GM13977 (cell line): ENCODE measurements at regions not wholly inside any gene's neighbourhood (a gene's known extent, or its start where the extent isn't known, plus 50 kb on each side); places are given as distances from the start of the nearest gene placed in this dataset.

Experiments used
- DNase-seq: peaks from one replicate; pipeline ENCODE4 v3.0.0; 2012; ENCODE audit warnings: low spot score
- in situ Hi-C: fragments of 300-500 bp; cut with MboI; formaldehyde crosslinking; loops from one replicate; pipeline ENCODE4 v1.12.0; 2022; ENCODE audit warnings: low sequenced_read_pairs, low pct_unique_long_range_greater_than_20kb, mixed read lengths, inconsistent platforms; ENCODE audit not compliant: unreplicated experiment
- TF ChIP-seq, protein P1 (sequence below): IDR thresholded peaks from 2 replicates; pipeline ENCODE4 v1.5.1; 2012; ENCODE audit warnings: mild to moderate bottlenecking, control low read depth; ENCODE audit not compliant: insufficient read depth; ENCODE audit errors: extremely low read depth, missing control alignments

DNA sequence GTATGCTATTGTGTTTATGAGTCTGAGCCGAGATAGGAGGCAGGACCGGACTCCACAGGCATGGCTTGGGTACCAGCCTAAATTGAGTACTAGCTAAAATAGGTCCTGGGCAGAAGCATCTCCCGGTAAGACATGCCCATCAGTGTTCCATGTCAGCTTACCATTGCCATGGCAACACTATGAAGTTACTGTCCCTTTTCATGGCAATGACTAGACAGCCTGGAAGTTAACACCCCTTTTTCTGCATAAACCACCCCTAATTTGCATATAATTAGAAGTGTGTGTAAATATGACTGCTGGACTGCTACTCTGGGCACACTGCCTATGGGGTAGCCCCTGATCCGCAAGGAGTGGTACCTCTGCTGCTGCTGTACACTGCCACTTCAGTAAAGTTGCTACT, 1005.1 kb upstream of the FAM98A start:
- TF ChIP-seq, protein P1, sequence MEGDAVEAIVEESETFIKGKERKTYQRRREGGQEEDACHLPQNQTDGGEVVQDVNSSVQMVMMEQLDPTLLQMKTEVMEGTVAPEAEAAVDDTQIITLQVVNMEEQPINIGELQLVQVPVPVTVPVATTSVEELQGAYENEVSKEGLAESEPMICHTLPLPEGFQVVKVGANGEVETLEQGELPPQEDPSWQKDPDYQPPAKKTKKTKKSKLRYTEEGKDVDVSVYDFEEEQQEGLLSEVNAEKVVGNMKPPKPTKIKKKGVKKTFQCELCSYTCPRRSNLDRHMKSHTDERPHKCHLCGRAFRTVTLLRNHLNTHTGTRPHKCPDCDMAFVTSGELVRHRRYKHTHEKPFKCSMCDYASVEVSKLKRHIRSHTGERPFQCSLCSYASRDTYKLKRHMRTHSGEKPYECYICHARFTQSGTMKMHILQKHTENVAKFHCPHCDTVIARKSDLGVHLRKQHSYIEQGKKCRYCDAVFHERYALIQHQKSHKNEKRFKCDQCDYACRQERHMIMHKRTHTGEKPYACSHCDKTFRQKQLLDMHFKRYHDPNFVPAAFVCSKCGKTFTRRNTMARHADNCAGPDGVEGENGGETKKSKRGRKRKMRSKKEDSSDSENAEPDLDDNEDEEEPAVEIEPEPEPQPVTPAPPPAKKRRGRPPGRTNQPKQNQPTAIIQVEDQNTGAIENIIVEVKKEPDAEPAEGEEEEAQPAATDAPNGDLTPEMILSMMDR, result no peak
- no peak for DNase-seq
- in situ Hi-C loops, result no loop called here

DNA sequence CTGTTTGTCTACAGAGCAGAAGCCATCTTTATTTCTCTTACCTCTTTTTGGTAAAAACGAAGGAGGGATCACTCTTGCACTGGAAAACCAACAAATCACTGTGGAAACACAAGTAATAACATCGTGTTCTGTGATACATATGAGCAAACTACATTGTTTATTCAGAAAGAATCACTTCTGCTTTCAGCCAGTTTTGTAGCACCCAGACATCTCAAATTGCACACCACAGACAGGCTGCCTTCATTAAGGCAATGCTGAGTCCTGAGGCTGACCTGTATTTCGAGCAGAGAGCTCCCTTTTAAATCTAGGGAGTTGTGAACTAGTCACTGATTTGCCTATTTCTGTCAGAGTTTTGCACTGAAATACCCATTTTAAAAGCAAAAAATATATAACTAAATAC, 1003.2 kb upstream of the FAM98A start:
- in situ Hi-C loops, result no loop called here
- TF ChIP-seq, protein P1, result no peak
- DNase-seq, result no peak

DNA sequence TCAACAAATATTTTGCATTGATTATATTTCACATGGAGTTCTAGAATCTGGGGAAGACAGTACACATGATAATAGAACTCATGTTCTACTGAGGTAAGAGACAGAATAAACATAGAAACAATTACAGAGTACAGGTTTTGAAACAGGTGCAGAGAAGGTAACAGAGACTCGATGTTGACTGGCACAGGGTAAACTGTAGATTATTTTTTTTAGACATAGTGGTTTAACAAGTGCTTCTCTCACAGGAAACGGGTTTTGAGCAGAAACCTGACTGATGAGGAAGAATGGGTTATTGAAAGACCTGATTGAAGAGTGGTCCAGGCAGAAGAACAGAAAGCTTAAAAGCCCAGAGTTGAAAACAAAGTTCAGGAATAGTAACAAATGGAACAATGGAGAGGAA, 1002.5 kb upstream of the FAM98A start:
- DNase-seq, result no peak
- in situ Hi-C loops, result no loop called here
- TF ChIP-seq, protein P1, result no peak

DNA sequence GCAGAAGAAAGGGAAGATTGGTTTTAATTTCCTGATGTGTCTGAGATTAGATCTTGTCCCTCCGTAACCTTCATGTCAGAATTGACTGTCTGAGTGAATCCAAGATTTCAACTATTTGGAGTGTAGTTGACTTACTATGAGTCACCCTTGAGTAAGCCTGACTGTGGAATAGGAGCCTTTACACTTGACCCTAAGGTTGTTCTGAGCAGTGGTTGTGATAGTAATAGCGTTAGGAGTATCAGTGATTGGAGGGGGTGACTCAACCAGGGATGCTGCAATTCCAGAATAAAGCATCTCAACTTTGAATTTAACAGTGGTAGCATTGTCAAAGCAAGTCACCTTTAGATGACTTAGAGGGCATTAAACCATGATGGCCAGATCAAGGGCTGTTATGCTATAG, 979.5 kb upstream of the FAM98A start:
- in situ Hi-C loops, result no loop called here
- no peak for DNase-seq
- TF ChIP-seq, protein P1, result no peak

DNA sequence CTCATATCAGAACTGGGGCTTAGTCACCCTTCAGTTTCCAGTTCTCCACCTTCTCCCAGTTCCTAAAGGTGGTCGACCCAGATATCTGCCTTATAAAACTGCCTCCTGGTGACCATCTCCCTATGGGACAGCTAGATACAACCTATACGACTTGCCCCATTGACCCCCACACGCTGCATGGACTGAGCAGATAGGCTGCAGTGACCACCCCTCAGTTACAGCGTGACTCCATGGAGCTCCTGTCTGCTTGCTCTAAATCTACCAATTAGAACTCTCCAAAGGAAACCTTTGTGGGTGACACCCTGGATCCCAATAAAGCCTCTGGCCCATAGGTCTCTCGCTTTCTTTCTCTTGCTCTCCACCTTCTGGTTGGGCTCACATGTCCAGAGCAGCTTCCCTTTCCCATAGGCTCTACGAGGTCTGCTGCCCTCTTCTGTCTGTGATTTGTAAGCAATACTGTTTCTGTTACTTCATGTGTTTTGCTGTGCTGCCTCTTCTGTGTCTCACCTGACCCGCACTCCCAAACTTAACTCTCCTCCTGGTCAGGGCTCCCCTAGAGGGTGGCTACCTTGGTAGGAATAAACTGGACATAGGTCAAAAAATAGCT, 971.3 kb upstream of the FAM98A start:
- TF ChIP-seq, protein P1, result peak; percentile 46
- in situ Hi-C loops, result no loop called here
- DNase-seq, result no peak

DNA sequence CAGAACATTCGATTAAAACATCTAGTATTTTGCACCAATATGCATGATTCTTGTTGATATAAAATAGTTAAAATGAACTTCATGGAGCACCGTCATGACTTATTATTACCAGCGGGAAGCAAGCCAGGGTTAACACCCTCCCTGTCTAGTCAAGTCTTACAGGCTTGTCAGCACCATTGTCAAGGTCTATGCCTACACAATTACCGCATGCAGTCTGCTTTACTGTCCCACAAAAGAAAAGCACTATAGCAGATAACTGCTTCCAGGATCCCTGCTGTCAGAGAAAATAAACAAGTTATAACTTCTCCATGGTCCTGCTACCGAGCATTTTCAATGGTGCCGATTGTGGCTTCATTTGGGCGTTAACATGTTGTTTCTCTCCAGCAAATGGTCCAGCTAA, 968.0 kb upstream of the FAM98A start:
- TF ChIP-seq, protein P1, result no peak

DNA sequence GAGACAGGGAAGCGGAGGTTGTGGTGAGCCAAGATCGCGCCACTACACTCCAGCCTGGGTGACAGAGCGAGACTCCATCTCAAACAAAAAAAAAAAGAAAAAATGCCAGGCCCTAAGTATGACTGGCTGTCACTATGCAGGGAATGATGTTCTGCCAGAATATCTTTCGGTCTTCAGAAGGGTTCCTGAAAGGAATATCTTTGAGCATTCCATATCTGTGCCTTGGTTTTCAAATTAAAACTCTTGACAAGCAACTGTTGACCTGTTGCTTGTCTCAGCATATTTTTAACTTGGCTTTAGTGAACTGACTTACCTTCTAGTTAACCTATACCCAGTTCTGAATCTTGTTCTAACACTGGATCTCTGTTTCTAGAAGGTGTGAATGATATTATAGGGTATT, 953.2 kb upstream of the FAM98A start:
- in situ Hi-C loops, result no loop called here
- DNase-seq, result no peak
- TF ChIP-seq, protein P1, result no peak

More for the DNA sequence above, 968.0 kb upstream of the FAM98A start:
- in situ Hi-C loops, result no loop called here
- DNase-seq, result no peak
